Stimulated activated CD8-positive, alpha-beta memory T cell treated with anti-CD3 and anti-CD28 coated beads, Interleukin-4, amount 100 ng/mL, for 4 hours (primary cell): ENCODE measurements at regions not wholly inside any gene's neighbourhood (a gene's known extent, or its start where the extent isn't known, plus 50 kb on each side); places are given as distances from the start of the nearest gene placed in this dataset.

Experiments
- DNase-seq, 2 donors: peaks; one replicate each; pipeline ENCODE4 v3.0.0-alpha.2; 2020; ENCODE audit warnings: low read depth in 2 of 2, low spot score in 1 of 2

GRCh38 chr4:17068392-17068791 lies 169.9 kb upstream of the LDB2 start:
- no peak for DNase-seq

GRCh38 chr4:17066972-17067371 lies 168.5 kb upstream of the LDB2 start:
- DNase-seq: no peak

- no peak for DNase-seq
These were observed 167.8 kb upstream of the LDB2 start for GRCh38 chr4:17066236-17066635.

DNA sequence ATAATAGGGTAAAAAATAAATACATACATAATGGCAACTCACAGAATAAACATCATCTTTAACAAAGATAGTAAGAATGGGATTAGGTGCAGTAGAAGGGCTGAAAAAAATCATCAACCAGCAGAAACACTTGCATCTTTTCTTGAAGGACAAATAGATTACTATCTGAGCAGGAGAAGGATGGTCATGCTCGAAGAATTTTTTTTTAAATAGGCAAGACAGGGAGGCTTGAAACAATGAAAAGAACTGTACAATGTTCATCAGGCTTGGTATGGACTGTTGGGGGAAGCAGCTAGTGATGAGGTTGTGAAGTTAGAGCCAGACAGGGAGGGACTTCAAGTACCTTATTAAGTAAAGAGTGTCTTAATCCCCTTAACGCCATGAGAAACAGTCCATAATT lies 167.4 kb upstream of the LDB2 start:
- DNase-seq: no peak

- DNase-seq: no peak
These were observed 166.5 kb upstream of the LDB2 start for GRCh38 chr4:17064959-17065358.

DNA sequence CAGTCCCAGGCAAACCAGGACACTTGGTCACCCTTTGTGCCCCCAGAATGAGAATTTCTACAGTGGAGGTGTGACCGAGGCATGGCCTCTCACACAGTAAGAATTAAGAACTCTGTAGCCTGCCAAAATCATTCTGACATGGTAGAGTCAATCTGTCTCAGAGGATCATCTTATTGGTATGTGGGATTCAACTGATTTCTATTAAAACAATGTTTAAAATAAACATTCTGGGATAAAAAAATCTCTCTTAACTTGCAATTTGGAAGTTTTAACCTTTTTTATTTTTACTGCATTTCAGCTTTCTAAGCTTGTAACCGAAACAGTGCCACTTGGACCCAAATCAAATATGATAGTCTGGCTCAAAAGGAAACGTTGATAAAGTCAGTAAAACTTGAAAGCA lies 165.4 kb upstream of the LDB2 start:
- no peak for DNase-seq

DNA sequence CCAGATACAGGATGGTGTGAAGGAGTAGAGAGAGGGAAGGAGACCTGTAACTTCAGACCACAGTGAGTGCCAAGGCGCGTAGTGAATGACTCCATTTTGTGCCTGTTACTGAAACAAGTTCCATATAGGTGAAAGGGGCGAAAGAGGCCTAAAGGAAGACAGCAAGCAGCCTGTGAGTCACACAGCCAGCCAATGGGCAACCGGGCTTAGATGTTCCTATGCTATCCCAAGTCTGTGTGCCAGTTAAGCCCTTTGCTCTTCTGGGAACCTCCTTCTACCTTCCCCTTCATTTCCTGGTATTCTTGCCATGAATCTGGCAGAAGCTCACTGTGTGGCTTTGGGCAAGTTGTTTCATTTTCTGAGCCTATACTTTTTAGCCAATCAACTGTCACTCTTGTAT lies 161.8 kb upstream of the LDB2 start:
- no peak for DNase-seq

DNA sequence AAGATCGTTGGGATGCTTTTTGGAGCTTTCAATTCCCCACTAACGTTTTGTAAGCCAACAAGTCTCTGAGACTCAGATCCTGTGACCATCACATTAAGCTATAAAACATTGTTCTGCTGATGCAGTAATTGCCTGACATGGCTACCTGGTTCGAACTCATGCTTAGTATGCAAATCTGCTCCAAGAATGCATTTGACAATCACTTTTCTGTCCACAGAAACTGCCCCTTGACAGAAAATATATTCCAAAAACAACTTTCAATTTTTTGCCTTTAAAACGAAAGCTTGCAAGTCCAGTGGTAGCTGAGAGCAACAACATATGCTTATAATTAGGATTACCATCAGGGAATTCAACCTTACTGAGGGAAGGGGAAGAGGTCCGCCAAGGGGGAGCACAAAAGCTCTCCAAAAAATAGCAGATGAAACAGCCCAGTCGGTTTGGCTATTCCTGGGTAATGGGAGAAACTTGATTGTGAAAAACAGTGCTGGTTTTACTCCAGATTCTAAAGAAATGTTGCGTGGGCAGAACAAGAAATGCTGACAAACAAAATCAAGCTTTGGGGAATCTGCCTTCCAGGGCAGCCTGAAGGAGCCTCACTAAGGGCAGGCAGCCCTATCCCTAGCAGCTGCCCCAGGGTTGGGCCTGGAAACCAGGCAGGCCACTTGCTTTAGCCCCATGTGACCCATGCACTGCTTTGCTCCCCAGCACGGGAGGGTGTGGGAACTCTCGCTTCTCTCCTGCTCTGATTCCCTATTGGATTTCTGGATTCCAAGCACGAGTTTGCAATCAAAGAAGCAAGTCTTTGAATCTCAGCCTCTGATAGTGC lies 160.7 kb upstream of the LDB2 start:
- DNase-seq: no peak

- DNase-seq: no peak
These were observed 160.1 kb upstream of the LDB2 start for GRCh38 chr4:17058536-17058915.

DNA sequence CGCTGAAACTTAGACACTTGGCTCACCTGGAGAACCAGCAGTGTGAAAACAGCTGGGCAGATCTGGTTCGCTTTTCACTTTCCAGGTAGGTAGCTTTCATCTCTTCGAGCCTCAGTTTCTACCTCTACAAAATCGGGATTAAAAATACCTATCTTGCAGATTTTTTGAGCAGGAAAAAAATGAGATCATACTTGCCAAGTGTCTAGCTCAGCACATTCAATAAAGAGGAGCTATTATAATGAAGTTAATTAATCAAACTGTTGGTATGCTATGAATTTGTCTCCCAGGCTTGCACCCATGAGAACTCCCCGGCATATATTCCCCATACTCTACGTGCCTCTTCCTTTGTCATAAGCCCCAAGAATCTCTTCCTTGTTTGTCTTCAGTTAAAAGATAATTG lies 158.6 kb upstream of the LDB2 start:
- no peak for DNase-seq

- no peak for DNase-seq
These were observed 157.3 kb upstream of the LDB2 start for GRCh38 chr4:17055788-17056187.

GRCh38 chr4:17045866-17046265 lies 147.4 kb upstream of the LDB2 start:
- no peak for DNase-seq

DNA sequence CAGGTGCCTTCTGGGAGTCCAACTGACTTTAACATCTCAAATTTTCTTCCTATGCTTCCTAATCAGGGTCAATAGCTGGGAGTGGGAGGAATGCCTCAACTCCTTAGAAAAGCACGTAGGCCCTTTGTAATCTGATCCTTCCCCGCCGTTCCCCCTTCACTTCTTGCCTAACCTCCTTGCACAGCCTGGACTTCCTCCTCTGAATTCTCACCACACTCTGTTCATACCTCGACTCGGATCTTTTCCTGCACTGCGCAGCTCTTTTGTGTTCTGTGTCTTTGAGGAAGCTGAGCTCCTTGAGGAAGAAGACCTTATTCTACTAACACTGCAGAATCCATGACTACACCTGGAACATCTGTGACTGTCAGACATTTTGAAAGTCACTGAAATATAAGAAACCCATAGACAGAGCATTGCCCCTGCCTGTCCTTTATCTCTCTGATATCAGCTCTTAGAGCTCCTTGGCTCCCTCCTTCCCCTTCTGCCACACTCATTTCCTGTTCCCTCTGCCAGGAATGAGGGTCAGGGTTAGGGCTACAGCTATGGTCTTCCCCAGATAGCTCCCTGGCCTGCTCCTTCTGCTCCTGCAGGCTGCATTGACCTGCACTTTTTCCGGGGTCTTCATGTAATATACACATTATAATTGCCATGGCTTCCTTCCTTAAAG lies 140.2 kb upstream of the LDB2 start:
- DNase-seq: no peak

GRCh38 chr4:17033768-17034181 lies 135.3 kb upstream of the LDB2 start:
- no peak for DNase-seq

DNA sequence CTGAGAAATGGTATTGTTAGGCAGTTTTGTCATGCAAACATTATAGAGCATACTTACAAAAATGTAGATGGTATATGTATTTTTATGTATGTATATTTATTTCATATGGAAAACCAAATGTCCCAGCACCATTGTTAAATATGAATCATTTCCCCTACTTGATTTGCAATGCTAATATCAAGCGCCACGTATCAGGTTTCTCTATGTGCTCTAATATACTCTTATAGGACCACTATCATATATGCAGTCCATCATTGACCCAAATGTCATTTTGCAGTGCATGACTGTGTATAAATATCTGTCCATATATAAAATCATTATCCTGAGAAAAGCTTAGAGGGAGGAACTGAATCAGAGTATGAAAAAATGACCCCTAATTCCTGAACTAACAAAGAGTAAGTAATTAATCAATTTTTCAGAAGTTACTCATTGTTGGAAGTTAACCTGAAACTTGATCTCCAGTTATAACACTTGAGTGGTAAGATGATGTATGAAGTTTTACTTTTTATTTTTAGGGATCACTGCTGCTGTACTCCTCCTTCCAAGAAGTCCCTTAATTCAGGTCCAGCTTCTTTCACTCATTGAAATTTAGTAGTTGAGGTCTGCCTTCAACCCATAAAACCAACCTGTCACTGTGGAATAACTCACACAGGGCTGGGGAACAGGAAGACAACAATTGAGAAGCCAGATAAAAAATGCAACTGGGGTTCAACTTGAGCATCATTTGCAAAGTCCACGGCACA lies 134.8 kb upstream of the LDB2 start:
- DNase-seq: no peak

DNA sequence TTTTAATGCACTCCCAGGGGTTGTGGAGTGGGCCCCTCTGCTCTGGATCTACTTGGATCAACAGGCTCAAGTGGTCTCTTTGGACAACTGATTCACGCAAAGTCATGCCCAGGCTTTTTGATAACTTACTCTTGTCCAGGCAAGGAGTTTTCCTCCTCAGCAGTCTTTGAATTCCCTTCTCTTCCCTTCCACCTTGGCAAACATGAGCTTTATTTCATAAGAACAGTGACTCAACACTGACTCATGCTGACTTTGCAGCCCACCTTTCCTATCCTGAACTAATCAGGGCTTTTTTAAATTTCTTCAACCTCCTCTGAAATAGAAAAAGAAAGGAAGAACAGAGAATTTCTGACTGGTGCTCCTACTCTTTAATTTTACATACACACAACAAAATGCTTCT lies 132.1 kb upstream of the LDB2 start:
- no peak for DNase-seq

DNA sequence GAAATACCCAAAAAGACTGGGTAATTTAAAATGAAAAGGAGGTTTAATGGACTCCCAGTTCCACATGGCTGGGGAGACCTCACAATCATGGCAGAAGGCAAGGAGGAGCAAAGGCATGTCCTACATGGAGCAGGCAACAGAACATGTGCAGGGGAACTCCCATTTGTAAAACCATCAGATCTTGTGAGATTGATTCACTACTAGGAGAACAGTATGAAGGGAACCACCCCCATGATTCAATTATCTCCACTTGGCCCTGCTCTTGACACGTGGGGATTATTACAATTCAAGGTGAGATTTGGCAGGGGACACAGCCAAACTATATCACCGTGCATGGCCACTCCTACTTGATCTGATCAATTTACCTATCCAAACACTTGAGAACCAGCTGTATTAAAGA lies 131.5 kb upstream of the LDB2 start:
- no peak for DNase-seq

GRCh38 chr4:17029432-17029831 lies 131.0 kb upstream of the LDB2 start:
- no peak for DNase-seq

DNA sequence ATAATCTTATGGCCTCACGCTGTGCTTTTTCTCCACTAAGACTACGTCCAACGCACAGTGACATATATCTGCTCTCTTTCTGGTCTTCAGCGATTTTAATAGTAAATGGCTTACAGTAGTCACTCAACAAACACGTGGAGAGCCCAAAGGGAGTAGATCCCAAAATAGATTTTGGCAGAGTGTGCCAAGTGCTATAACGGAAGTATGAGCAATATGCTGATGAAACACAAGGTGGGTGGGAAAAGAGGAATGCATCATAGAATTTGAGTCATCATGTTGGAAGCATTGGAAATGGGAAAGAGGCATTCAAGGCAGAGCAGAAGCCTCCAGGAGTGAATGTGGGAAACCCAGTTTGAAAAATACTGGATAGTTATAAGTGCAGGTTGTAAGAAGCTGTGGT lies 129.1 kb upstream of the LDB2 start:
- no peak for DNase-seq

GRCh38 chr4:17024425-17024824 lies 126.0 kb upstream of the LDB2 start:
- DNase-seq: no peak

GRCh38 chr4:17020901-17021300 lies 122.5 kb upstream of the LDB2 start:
- DNase-seq: no peak

- DNase-seq: no peak
These were observed 122.0 kb upstream of the LDB2 start for GRCh38 chr4:17020451-17020850.
